Naive B cell (primary cell): ENCODE measurements at regions not wholly inside any gene's neighbourhood (a gene's known extent, or its start where the extent isn't known, plus 50 kb on each side); places are given as distances from the start of the nearest gene placed in this dataset.

ENCODE experiments used
- ATAC-seq, 2 donors: fragments of 150-1000 bp; cut with Tn5 transposase; 2 replicates each; pipeline ENCODE4 v1.10.0; 2021; ENCODE audit warnings: low read depth in 2 of 2, mild to moderate bottlenecking in 2 of 2, moderate library complexity in 2 of 2
- DNase-seq: peaks from one replicate; pipeline ENCODE4 v3.0.0; 2022
- H3K27ac Mint-ChIP-seq, 6 donors: one replicate each; pipeline ENCODE4 v1.8.0; 2020 to 2022; ENCODE audit warnings: mild to moderate bottlenecking in 6 of 6, mixed read lengths in 6 of 6, moderate library complexity in 5 of 6, inconsistent platforms in 2 of 6
- H3K27me3 Mint-ChIP-seq, 3 donors: one replicate each; pipeline ENCODE4 v1.8.0; 2021 to 2022; ENCODE audit warnings: mixed read lengths in 3 of 3, mild to moderate bottlenecking in 1 of 3
- H3K36me3 Mint-ChIP-seq, 2 donors: one replicate each; pipeline ENCODE4 v1.8.0; 2020 to 2022; ENCODE audit warnings: mixed read lengths in 2 of 2, inconsistent platforms in 1 of 2, mild to moderate bottlenecking in 1 of 2
- H3K4me1 Mint-ChIP-seq, 3 donors: one replicate each; pipeline ENCODE4 v1.8.0; 2020 to 2022; ENCODE audit warnings: mixed read lengths in 3 of 3, inconsistent platforms in 1 of 3, mild to moderate bottlenecking in 1 of 3, moderate library complexity in 1 of 3
- H3K4me3 Mint-ChIP-seq, 8 donors: one replicate each; pipeline ENCODE4 v1.8.0; 2020 to 2022; ENCODE audit warnings: mild to moderate bottlenecking in 8 of 8, mixed read lengths in 8 of 8, moderate library complexity in 8 of 8, inconsistent platforms in 2 of 8
- H3K9me3 Mint-ChIP-seq, 7 donors: one replicate each; pipeline ENCODE4 v1.8.0; 2020 to 2022; ENCODE audit warnings: mixed read lengths in 7 of 7, mild to moderate bottlenecking in 5 of 7, inconsistent platforms in 2 of 7, moderate library complexity in 1 of 7

DNA sequence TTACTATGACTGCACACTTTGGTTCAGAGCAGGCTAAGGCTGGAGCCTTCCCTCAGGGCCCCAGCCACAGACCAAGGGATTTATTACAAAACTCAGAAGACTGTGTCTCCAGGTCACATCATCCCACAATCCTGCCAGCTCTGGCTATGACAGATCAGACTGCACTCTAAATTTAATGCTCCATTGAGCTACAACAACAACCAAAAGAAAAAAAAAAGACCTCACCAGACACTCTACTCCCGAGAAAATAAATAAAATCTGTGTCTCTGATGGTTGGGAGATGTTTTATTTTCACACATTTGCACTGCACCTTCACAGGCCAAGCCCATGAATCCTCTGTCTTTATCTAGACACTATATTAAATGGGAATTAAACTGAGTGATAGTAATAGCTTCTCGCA, 50.8 kb upstream of the CTNNB1 start:
- Mint-ChIP-seq H3K36me3 (peaks cover 0 to 8% of the 10 kb centered on the region in 2 donors), H3K27ac (no peak overlapping the region), H3K27me3 (peaks cover 0 to 13% (median 7%) of the 10 kb centered on the region in 3 donors), H3K4me3 (no peak overlapping the region), H3K9me3 (peaks cover 5 to 19% (median 9%) of the 10 kb centered on the region in 7 donors), H3K4me1 (no peaks in the 10 kb centered on the region)
- no peak for ATAC-seq
- no peak for DNase-seq

DNA sequence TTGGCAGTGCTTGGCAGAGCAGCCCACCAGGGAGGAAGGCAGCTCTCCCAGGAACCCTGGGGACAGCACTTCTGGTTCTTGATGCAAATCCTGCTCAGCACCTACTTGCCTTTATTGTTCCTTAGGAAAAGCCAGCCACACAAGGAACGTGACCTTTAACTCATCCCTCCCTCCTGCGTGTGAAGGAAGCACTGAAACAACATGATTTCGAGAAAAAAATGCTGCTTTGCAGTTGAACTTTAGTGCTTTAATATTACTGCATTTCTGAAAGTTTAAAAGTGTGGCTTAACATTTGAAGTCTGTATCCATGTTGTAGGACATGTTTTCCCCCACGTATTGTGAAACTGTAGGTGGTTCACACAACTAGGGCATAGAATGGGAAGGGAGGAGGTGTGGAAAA, 50.4 kb upstream of the CTNNB1 start:
- H3K9me3 Mint-ChIP-seq, result peaks cover 5 to 19% (median 9%) of the 10 kb centered on the region in 7 donors
- H3K4me1 Mint-ChIP-seq, result no peaks in the 10 kb centered on the region
- no peak overlapping the region for H3K27ac Mint-ChIP-seq
- peaks cover 0 to 9% (median 7%) of the 10 kb centered on the region in 3 donors for H3K27me3 Mint-ChIP-seq
- DNase-seq (no peak), ATAC-seq (no peak)
- peaks cover 0 to 8% of the 10 kb centered on the region in 2 donors for H3K36me3 Mint-ChIP-seq
- no peak overlapping the region for H3K4me3 Mint-ChIP-seq
